GM12878 (cell line): ENCODE measurements at regions not wholly inside any gene's neighbourhood (a gene's known extent, or its start where the extent isn't known, plus 50 kb on each side); places are given as distances from the start of the nearest gene placed in this dataset.

ENCODE experiments used
- ATAC-seq: fragments of 200-7000 bp; cut with Tn5 transposase; 3 replicates; pipeline ENCODE4 v1.9.1; 2020; ENCODE audit warnings: mild to moderate bottlenecking, moderate library complexity
- BruUV-seq: library from RNA; stranded (reverse); fragments of 400-500 nt; replicated peaks from 2 replicates; lab custom pipeline; 2021; lab: Mats Ljungman, UMichigan
- CTCF ChIA-PET: fragments of 300-600 bp; sonication (Branson Sonifier 250); formaldehyde crosslinking; extraction: SDS; loops from one replicate; lab custom pipeline; 2021; ENCODE audit warnings: inconsistent platforms; lab: Yijun Ruan, JAX
- POLR2A ChIA-PET: fragments of 350-600 bp; formaldehyde crosslinking; extraction: SDS; loops from one replicate; lab custom pipeline; 2021; ENCODE audit warnings: inconsistent platforms; lab: Charles Lee
- RAD21 ChIA-PET: fragments of 300-600 bp; sonication (Branson Sonifier 250); formaldehyde crosslinking; loops from one replicate; lab custom pipeline; 2023; ENCODE audit warnings: antibody characterized with exemption; ENCODE audit not compliant: unreplicated experiment; lab: Charles Lee
- SMC1A ChIA-PET: fragments of 300-600 bp; sonication (Branson Sonifier 250); formaldehyde crosslinking; loops from one replicate; lab custom pipeline; 2023; ENCODE audit not compliant: unreplicated experiment, uncharacterized antibody; lab: Charles Lee
- DNase-seq: peaks from one replicate; pipeline ENCODE4 v3.0.0-alpha.2; 2011; ENCODE audit warnings: low read depth, low spot score
- FAIRE-seq: peaks from 3 replicates; lab custom pipeline; 2011; peaks lifted over from hg19 to GRCh38; lab: Jason Lieb, UNC
- H2AFZ ChIP-seq: 2 replicates; pipeline ENCODE4 v1.6.0; 2011; ENCODE audit warnings: low read depth, low read length, control low read depth; ENCODE audit not compliant: control insufficient read depth
- H3K27ac ChIP-seq: 2 replicates; pipeline ENCODE4 v1.5.1; 2011; ENCODE audit warnings: control low read depth; ENCODE audit not compliant: control insufficient read depth, insufficient read depth
- H3K27me3 ChIP-seq, 2 experiments: replicated peaks in 1 of 2; 2 replicates each; pipeline versions ENCODE4 v1.6.0 to v1.6.1; 2011; ENCODE audit warnings: low read length in 1 of 2; ENCODE audit not compliant: control insufficient read depth in 2 of 2, insufficient read depth in 2 of 2
- H3K36me3 ChIP-seq, 2 experiments: 2 replicates each; pipeline ENCODE4 v1.5.1; 2011; ENCODE audit warnings: low read length in 1 of 2; ENCODE audit not compliant: control insufficient read depth in 2 of 2, insufficient read depth in 2 of 2
- H3K4me1 ChIP-seq: 2 replicates; pipeline ENCODE4 v1.6.1; 2011; ENCODE audit warnings: mild to moderate bottlenecking, low read length, moderate library complexity, mixed read lengths; ENCODE audit not compliant: control insufficient read depth, insufficient read depth
- H3K4me2 ChIP-seq: 2 replicates; pipeline ENCODE4 v1.6.0; 2011; ENCODE audit warnings: control low read depth; ENCODE audit not compliant: control insufficient read depth, insufficient read depth
- H3K4me3 ChIP-seq: fragments of 200-600 bp; sonication (generic); 2 replicates; pipeline ENCODE4 v1.5.1; 2016
- H3K79me2 ChIP-seq: 2 replicates; pipeline ENCODE4 v1.6.0; 2011; ENCODE audit warnings: low read length; ENCODE audit not compliant: control insufficient read depth, insufficient read depth
- H3K9ac ChIP-seq: 2 replicates; pipeline ENCODE4 v1.8.0; 2011; ENCODE audit warnings: low read length, control low read depth, mixed read lengths; ENCODE audit not compliant: control insufficient read depth, insufficient read depth
- H3K9me3 ChIP-seq: replicated peaks from 3 replicates; pipeline ENCODE4 v1.5.1; 2011; ENCODE audit warnings: mild to moderate bottlenecking, low read length; ENCODE audit not compliant: control insufficient read depth, insufficient read depth
- H4K20me1 ChIP-seq: 2 replicates; pipeline ENCODE4 v1.6.0; 2011; ENCODE audit not compliant: control insufficient read depth, insufficient read depth
- CBFB ChIP-seq: IDR thresholded peaks from 2 replicates; pipeline ENCODE4 v1.6.1; 2016; ENCODE audit warnings: antibody characterized with exemption, low read depth
- CBX3 ChIP-seq: fragments of 200-600 bp; sonication (generic); IDR thresholded peaks from 2 replicates; pipeline ENCODE4 v1.6.1; 2016; ENCODE audit warnings: low read depth, borderline replicate concordance
- CEBPB ChIP-seq, 2 experiments: fragments of 150-350 bp in 1 of 2; IDR thresholded peaks; 2 replicates each; pipeline ENCODE4 v1.6.1; 2012 to 2014; ENCODE audit warnings: low read depth in 2 of 2, low read length in 2 of 2, borderline replicate concordance in 1 of 2, inconsistent platforms in 1 of 2
- CHD2 ChIP-seq: IDR thresholded peaks from 2 replicates; pipeline ENCODE4 v1.6.1; 2011; ENCODE audit warnings: low read depth, low read length, improper control_type of control experiment, borderline replicate concordance
- ESRRA ChIP-seq: IDR thresholded peaks from 2 replicates; pipeline ENCODE4 v1.6.1; 2012; ENCODE audit warnings: mild to moderate bottlenecking, low read length, improper control_type of control experiment
- JUNB ChIP-seq: IDR thresholded peaks from 2 replicates; pipeline ENCODE4 v1.6.1; 2016; ENCODE audit warnings: antibody characterized with exemption, mild to moderate bottlenecking
- POLR2A ChIP-seq: IDR thresholded peaks from 2 replicates; pipeline ENCODE4 v1.6.1; 2011; ENCODE audit warnings: low read depth, mild to moderate bottlenecking, low read length
- RBBP5 ChIP-seq: fragments of 200-600 bp; sonication (generic); conservative IDR thresholded peaks from 2 replicates; pipeline ENCODE4 v1.6.1; 2016
- SREBF1 ChIP-seq: IDR thresholded peaks from 2 replicates; pipeline ENCODE4 v1.6.1; 2012; ENCODE audit warnings: mild to moderate bottlenecking, low read length
- SUPT20H ChIP-seq: IDR thresholded peaks from 2 replicates; pipeline ENCODE4 v1.6.1; 2011; ENCODE audit warnings: low read depth, mild to moderate bottlenecking, low read length, moderate library complexity, borderline replicate concordance; ENCODE audit not compliant: control insufficient read depth
- WGBS: methylation state at CpG from one replicate; pipeline ENCODE4 v1.1.6; 2016; ENCODE audit warnings: low lambda C conversion rate; ENCODE audit not compliant: insufficient replicate concordance, insufficient coverage; ENCODE audit errors: missing lambda C conversion rate; 5-methylcytosine and 5-hydroxymethylcytosine counted together
- in situ Hi-C: fragments of 300-500 bp; cut with MboI; formaldehyde crosslinking; loops from 9 replicates; pipeline ENCODE4 v1.14.3; 2018; ENCODE audit warnings: mixed read lengths
- intact Hi-C: fragments of 100-400 bp; cut with micrococcal nuclease; formaldehyde crosslinking; loops from one replicate; pipeline ENCODE4 v1.14.2; 2022; ENCODE audit not compliant: unreplicated experiment
- TF ChIP-seq, protein P1 (sequence below): IDR thresholded peaks from 2 replicates; pipeline ENCODE4 v1.6.1; 2011; ENCODE audit warnings: borderline replicate concordance, low read depth, mild to moderate bottlenecking, moderate library complexity, mixed read lengths, low read length; ENCODE audit not compliant: insufficient read depth; ENCODE audit errors: extremely low read length
- TF ChIP-seq, protein P2 (sequence below): fragments of 450-650 bp; IDR thresholded peaks from 2 replicates; pipeline ENCODE4 v1.6.1; 2017; ENCODE audit warnings: mild to moderate bottlenecking
- TF ChIP-seq, protein P3 (sequence below): fragments of 150-350 bp; IDR thresholded peaks from 2 replicates; pipeline ENCODE4 v1.6.1; 2014; ENCODE audit warnings: mild to moderate bottlenecking, low read depth, low read length
- TF ChIP-seq, protein P4 (sequence below): fragments of 450-650 bp; IDR thresholded peaks from 2 replicates; pipeline ENCODE4 v1.6.1; 2017; ENCODE audit warnings: low read depth, mild to moderate bottlenecking, moderate library complexity

DNA sequence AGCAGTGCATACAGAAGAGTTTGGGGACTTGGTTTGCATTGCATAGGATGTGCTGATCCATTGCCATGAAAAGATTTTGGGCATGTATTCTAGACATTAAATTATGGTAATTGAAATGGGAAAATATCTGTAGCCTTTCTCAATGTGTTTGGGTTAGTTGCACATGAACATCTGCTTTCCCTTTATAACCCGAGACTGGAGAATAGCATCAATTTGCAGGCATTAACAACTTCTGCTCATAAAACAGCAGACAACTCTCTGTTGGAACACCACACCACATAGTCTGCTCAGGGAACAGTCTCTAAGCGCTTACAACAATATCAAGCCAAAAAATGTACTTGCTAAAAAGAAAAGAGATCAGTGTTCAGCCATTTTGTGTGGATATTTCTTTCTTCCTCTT, 1391.1 kb upstream of the LRRTM3 start (continued):
- TF ChIP-seq RBBP5 (no peak), POLR2A (no peak), CBFB (no peak), SUPT20H (no peak)
- TF ChIP-seq, protein P1, sequence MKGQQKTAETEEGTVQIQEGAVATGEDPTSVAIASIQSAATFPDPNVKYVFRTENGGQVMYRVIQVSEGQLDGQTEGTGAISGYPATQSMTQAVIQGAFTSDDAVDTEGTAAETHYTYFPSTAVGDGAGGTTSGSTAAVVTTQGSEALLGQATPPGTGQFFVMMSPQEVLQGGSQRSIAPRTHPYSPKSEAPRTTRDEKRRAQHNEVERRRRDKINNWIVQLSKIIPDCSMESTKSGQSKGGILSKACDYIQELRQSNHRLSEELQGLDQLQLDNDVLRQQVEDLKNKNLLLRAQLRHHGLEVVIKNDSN = no peak

DNA sequence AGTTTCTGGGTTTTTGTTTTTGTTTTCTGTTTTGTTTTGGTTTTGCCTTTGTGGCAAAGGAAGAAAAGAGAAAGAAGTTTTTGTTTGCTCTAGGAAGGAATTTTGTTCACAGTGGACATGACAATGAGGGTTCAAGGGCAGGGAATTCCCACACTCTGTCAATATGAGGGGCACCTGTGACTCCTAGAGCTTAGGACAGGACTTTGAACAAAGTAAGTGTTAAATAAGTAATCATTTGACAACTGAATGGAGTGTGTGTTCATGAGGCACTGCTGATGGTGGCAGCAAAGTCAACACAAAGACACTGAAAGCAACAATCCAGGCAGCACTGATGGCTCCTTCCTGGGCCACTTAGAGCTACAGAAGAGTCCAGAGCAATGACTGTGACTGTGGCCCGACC, 1381.1 kb upstream of the LRRTM3 start:
- Histone ChIP-seq H3K36me3 (no peaks in the 10 kb centered on the region), H3K27ac (no peak overlapping the region), H3K79me2 (no peaks in the 10 kb centered on the region), H3K4me1 (no peaks in the 10 kb centered on the region), H3K4me2 (no peak overlapping the region), H3K9me3 (no peaks in the 10 kb centered on the region), H3K4me3 (no peak overlapping the region), H3K9ac (no peak overlapping the region), H4K20me1 (no peaks in the 10 kb centered on the region), H2AFZ (no peak overlapping the region), H3K27me3 (no peaks in the 10 kb centered on the region)
- ChIA-PET SMC1A (interaction anchor here (0.5 kb wide), 1 partner anchor 564 kb away, joined by 3 read pairs; no protein-coding TSS in a partner anchor), CTCF (interaction anchor here (0.5 to 1.4 kb wide), 2 partner anchors 635 to 1777 kb away, joined by 3 to 5 read pairs; no protein-coding TSS in a partner anchor), POLR2A (no interaction called here), RAD21 (no interaction called here)
- BruUV-seq = no TSS peak
- FAIRE-seq (no peak), DNase-seq (no peak), ATAC-seq (peak; percentile 42; the same call in 1 of the 3 replicates)
- intact Hi-C loops (no loop called here), in situ Hi-C loops (no loop called here)
- 44% methylated on average over 1 of the region's 1 CpG for WGBS
- no peak for TF ChIP-seq CEBPB (IDR thresholded peaks at IDR 0.05; ENCODE audit: borderline replicate concordance in 1 of 2, low read depth in 2 of 2, low read length in 2 of 2)
- TF ChIP-seq ESRRA = no peak
- TF ChIP-seq, protein P2, sequence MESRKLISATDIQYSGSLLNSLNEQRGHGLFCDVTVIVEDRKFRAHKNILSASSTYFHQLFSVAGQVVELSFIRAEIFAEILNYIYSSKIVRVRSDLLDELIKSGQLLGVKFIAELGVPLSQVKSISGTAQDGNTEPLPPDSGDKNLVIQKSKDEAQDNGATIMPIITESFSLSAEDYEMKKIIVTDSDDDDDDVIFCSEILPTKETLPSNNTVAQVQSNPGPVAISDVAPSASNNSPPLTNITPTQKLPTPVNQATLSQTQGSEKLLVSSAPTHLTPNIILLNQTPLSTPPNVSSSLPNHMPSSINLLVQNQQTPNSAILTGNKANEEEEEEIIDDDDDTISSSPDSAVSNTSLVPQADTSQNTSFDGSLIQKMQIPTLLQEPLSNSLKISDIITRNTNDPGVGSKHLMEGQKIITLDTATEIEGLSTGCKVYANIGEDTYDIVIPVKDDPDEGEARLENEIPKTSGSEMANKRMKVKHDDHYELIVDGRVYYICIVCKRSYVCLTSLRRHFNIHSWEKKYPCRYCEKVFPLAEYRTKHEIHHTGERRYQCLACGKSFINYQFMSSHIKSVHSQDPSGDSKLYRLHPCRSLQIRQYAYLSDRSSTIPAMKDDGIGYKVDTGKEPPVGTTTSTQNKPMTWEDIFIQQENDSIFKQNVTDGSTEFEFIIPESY = no peak
- TF ChIP-seq, protein P3, sequence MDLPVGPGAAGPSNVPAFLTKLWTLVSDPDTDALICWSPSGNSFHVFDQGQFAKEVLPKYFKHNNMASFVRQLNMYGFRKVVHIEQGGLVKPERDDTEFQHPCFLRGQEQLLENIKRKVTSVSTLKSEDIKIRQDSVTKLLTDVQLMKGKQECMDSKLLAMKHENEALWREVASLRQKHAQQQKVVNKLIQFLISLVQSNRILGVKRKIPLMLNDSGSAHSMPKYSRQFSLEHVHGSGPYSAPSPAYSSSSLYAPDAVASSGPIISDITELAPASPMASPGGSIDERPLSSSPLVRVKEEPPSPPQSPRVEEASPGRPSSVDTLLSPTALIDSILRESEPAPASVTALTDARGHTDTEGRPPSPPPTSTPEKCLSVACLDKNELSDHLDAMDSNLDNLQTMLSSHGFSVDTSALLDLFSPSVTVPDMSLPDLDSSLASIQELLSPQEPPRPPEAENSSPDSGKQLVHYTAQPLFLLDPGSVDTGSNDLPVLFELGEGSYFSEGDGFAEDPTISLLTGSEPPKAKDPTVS = no peak
- TF ChIP-seq JUNB = no peak
- TF ChIP-seq, protein P4, sequence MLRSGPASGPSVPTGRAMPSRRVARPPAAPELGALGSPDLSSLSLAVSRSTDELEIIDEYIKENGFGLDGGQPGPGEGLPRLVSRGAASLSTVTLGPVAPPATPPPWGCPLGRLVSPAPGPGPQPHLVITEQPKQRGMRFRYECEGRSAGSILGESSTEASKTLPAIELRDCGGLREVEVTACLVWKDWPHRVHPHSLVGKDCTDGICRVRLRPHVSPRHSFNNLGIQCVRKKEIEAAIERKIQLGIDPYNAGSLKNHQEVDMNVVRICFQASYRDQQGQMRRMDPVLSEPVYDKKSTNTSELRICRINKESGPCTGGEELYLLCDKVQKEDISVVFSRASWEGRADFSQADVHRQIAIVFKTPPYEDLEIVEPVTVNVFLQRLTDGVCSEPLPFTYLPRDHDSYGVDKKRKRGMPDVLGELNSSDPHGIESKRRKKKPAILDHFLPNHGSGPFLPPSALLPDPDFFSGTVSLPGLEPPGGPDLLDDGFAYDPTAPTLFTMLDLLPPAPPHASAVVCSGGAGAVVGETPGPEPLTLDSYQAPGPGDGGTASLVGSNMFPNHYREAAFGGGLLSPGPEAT = no peak
- TF ChIP-seq CBX3 = no peak
- TF ChIP-seq SREBF1 = no peak
- no peak for TF ChIP-seq CHD2
